ENCODE measurements at regions not wholly inside any gene's neighbourhood (a gene's known extent, or its start where the extent isn't known, plus 50 kb on each side); places are given as distances from the start of the nearest gene placed in this dataset.

GRCh38 chr20:57760698-57761412, 51.0 kb upstream of the PMEPA1 start:
- Histone ChIP-seq H3K4me2 (no peak overlapping the region), H3K79me2 (replicated peaks; ENCODE audit: insufficient read depth) (no peaks in the 10 kb centered on the region), H3K4me3 (no peak overlapping the region), H3F3A (replicated peaks; ENCODE audit: low read depth) (no peaks in the 10 kb centered on the region), H2AFZ (no peak overlapping the region), H3K27me3 (ENCODE audit: insufficient read depth) (no peaks in the 10 kb centered on the region), H3K4me1 (ENCODE audit: insufficient read depth) (no peaks in the 10 kb centered on the region), H3K27ac (ENCODE audit: low read depth) (no peak overlapping the region), H3K36me3 (ENCODE audit: insufficient read depth) (no peaks in the 10 kb centered on the region), H3K9me2 (ENCODE audit: insufficient read depth) (no peaks in the 10 kb centered on the region), H4K20me1 (replicated peaks; ENCODE audit: insufficient read depth) (no peaks in the 10 kb centered on the region)
- no peak for ATAC-seq
- no peak for DNase-seq (ENCODE audit: low spot score)
- Mint-ChIP-seq H3K36me3 (ENCODE audit: low read depth) (no peaks in the 10 kb centered on the region; the same call in 2 of the 3 replicates), H3K4me1 (peaks cover 3% of the 10 kb centered on the region; the same call in 2 of the 3 replicates), H3K27ac (no peak overlapping the region), H3K4me3 (no peak overlapping the region), H3K27me3 (ENCODE audit: insufficient read depth, low read depth, poor library complexity) (peaks cover 9% of the 10 kb centered on the region), H3K9me3 (peaks cover 6% of the 10 kb centered on the region; the same call in 2 of the 3 replicates)
- TF ChIP-seq ZNF331 (CRISPR knock-in tag; IDR thresholded peaks at IDR 0.05; ENCODE audit: low read depth): no peak
- no peak for TF ChIP-seq NANOG (IDR thresholded peaks at IDR 0.05; ENCODE audit: borderline replicate concordance)
- TF ChIP-seq ETS1 (IDR thresholded peaks at IDR 0.05): no peak
- no peak for TF ChIP-seq CREB1 (CRISPR knock-in tag; IDR thresholded peaks at IDR 0.05; ENCODE audit: low read depth)
- TF ChIP-seq ZNF462 (CRISPR knock-in tag; IDR thresholded peaks at IDR 0.05): no peak
- no peak for TF ChIP-seq STAT1 (IDR thresholded peaks at IDR 0.05; ENCODE audit: unreplicated experiment)
- TF ChIP-seq EZH2phosphoT487 (IDR thresholded peaks at IDR 0.05; ENCODE audit: unreplicated experiment): no peak
- no peak for TF ChIP-seq CTCF (conservative IDR thresholded peaks at IDR 0.05; ENCODE audit: low read depth in 2 of 2)
- TF ChIP-seq ZNF114 (CRISPR knock-in tag; IDR thresholded peaks at IDR 0.05): no peak
- no peak for TF ChIP-seq JUNB (IDR thresholded peaks at IDR 0.05; ENCODE audit: unreplicated experiment)
- TF ChIP-seq REST (IDR thresholded peaks at IDR 0.05; ENCODE audit: unreplicated experiment): no peak
- TF ChIP-seq EZH2 (IDR thresholded peaks at IDR 0.05; ENCODE audit: low read depth, unreplicated experiment): no peak
- TF ChIP-seq POLR2AphosphoS5 (IDR thresholded peaks at IDR 0.05; ENCODE audit: low read depth): no peak
